Activated gamma-delta T cell treated with Interleukin-2 at 50 U/mL for 16 hours (primary cell): ENCODE measurements at regions not wholly inside any gene's neighbourhood (a gene's known extent, or its start where the extent isn't known, plus 50 kb on each side); places are given as distances from the start of the nearest gene placed in this dataset.

Source experiments
- DNase-seq: peaks from one replicate; pipeline ENCODE4 v3.0.0-alpha.2; 2020

DNA sequence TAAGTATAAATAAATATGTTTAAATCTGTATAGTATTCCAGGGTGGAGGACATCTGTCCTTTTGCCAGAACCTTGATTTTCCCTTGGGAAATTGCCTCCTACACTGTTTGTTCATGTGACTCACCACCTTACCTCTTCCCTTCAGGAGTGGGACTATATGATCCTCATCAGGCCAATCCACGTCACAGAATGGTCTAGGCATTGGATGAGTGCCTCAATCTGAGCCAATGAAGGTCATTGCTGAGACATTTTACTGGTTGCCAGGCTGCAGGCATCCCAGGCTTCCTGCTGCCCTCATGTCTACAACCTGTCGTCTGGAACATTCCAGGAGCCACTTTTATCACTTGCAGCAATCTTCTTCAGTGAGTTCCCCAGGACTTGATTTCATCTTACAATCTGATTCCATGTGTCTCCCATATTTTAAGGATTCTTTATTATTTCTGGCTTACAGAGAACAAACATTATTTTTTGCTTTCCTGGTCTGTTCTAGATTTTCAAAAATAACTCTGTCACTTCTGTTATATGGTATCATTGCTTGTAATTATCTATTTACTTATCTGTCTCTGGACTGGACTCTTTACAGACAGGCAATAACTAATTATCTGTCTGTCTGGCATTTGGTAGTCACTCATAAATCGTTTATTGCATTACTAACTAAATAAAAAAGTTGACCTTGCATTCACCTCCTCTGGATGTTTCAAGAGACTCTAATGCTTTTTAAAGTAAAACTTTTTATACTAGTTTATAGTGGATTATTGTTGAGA lies 107.3 kb upstream of the APC start:
- DNase-seq: no peak

DNA sequence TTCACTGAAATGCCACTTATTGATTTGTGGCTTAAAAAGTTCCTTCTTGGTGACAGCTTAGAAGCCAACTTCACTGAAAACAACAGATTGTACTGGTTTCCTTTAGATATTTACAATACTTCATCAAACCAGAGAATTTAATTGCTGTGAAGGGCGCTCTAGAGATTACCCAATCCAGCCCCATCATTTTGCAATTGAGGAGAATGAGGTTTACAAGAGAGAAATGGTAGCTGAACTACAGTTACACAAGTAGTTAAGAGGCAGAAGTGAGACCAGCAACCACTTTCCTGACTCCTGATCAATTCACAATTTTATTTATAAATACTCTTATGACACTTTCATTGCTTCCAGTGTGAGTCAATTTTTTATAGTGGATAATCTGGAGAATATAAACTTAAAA lies 103.5 kb upstream of the APC start:
- DNase-seq: no peak

DNA sequence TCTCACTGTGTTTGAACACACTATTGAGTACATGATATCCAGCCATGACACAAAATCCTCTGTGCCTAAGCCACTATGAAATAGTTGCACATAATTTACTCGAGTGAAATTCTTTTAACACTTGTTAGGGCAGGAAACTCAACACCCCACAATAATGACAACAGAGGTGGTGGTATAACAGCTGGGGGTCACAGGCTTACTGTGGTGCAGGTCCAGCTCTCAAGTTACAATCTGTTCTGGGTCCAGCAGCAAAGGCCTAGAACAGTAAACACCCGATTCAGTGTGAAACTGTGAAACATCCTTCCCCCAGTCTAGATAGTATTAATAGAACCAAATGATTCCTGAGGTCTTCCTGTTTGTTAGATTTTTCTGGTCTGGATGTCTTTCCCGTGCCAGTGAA lies 102.9 kb upstream of the APC start:
- DNase-seq: no peak

DNA sequence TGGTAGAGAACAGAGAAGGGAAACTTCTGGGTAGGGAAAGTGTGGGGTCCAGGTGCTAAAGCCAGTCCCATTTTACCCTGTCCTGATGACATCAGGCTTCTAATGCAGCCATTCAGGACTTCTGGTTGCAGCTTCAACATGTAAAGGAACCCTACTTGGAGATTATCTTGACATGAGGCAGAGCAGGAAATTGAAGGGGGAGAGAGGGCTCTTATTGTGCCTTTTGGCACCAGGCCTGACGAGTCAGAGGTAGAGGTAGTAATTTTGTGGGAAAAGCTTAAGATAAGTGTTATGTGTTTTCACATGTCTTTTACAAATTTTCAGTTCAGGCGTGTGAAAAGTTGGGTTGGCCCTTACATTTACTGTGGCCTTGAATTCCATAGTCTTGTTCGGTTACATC lies 102.4 kb upstream of the APC start:
- no peak for DNase-seq

DNA sequence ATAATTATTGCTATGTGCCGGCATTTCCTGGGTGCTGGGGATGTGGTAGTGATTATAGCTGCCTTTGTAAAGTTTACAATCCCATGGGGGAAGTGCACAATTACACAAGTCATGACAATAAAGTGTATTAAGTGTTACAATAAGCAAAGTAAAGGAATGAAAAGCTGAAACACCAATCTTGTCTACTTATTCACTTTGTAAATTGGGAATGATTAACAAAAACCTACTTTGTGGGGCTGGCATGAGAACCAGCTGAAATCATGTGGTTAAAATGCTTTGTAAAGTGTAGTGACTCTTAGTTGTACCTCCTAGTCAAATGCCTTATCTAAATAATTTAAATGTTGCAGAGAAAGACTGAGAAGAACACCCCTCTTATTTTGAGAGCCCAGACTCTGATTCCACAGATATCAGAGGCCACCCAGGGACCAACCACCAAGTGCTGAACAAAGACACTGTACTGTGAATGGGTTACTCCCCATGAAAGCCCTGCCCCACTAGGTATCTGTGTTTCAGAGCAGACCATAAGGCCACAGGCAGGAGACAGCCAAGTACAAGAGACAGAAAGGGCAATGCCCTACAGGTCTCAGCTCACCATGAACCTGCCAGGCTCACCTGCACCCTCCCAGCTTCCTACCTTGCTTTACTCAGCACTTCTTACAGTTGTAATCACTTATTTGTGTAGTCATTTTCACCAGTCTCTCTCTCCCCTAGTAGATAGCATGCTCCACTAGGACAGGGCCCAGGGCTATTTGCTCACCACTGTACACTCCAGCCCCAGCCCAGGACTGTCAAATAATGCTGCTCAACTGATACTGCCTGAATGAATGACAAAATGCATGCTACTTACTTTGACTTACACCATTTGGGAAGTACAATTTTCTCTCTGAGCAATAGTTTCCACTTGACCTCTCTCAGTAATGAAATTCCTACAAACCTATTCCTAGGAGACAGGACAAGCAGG lies 101.6 kb upstream of the APC start:
- DNase-seq: no peak

DNA sequence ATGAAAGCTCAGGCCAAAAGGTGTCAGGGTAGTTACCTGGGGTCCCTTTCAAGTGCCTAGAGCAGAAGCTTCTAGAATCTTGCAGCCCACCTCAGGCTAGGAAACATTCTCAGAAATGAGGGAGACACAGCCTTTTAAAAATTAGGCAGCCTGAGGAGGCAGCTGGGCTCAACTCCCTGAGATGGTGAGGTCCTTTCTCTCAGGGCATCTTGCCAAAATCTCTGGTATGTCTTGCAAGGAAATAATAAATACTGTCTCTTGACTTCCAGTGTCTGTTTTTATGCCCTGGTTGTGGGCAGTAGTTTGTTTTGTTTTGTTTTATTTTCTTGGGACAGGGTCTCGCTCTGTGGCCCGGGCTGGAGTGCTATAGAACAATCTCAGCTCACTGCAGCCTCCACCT lies 100.9 kb upstream of the APC start:
- no peak for DNase-seq

DNA sequence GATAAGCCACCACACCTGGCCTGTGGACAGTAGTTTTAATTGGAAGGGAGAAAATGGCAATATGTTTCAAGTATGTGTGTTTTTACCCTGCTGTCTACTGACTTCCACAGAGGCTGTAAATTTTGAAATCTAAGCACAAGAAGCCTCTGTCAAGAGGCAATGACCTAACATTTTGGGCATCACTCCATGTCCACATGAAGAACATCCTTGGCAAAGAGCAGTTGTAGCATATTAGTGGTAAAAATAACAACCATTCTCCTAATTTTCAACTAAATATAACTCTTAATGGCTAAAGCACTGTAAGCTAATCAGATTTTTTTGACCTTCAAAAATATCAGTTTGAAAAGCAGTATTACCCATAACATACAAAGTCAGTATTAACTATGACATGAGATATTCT lies 100.3 kb upstream of the APC start:
- no peak for DNase-seq

DNA sequence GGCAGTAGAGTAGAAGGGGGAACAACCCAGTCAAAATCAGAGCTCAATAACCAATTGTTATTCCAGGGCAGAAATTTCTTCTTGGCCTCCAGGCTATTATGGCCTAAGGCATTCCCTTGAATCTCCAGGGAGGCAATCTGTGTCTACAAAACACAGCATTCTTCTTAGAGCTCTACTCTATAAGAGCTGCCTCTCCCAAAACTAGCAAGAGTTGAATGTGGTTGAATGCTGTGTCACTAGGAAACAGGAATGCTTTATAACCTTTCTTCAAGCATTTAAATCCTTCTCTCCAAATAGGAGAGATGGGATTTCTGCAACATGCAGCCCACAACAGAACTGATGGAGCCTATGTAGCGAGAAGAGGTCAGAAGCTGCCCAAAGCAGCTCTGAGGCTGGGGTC lies 97.1 kb upstream of the APC start:
- no peak for DNase-seq

DNA sequence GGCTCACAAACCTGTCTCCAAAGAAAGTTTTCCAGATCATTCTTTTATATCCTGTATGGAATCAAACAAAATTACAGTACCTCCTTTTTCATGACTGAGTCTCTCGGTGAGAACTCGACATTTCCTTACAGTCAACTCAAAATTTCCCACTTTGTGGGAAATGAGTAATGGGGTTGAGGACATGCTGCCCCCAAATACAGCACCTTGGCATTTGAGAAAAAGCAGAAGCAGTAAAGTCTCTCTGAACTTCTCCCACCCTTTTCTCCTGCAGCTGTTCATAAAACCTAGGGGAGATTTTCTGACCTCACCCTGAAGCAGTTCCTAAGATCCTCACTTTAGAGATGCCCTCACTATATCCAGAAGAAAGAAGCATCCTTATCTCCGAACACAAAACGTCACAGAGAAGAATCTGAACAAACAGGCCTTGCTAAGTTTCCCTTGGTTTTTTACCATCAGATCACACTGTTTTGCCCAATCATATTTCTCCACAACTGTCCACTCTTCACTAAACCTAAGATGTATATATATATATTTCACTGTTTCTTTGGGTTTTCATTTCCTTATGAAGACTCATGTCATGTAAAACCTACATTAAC lies 96.1 kb upstream of the APC start:
- no peak for DNase-seq

DNA sequence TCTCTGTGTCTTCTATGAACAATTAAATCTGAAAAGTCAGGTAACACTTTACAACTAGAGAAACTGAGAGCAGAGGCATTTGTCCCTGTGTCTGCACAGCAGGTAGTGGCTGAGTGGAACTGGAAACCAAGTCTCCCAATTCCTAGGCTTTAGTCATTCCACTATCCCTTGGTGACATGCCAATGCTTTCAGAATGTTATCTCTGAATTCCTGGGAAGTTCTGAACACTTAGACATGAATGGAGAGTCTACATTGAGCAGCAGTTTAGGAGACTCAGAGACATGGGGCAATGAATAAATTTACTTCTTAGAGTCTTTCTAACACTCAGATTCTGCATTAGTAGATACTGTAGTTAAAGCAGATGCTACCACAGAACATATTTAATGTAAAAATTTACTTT lies 94.8 kb upstream of the APC start:
- DNase-seq: no peak

DNA sequence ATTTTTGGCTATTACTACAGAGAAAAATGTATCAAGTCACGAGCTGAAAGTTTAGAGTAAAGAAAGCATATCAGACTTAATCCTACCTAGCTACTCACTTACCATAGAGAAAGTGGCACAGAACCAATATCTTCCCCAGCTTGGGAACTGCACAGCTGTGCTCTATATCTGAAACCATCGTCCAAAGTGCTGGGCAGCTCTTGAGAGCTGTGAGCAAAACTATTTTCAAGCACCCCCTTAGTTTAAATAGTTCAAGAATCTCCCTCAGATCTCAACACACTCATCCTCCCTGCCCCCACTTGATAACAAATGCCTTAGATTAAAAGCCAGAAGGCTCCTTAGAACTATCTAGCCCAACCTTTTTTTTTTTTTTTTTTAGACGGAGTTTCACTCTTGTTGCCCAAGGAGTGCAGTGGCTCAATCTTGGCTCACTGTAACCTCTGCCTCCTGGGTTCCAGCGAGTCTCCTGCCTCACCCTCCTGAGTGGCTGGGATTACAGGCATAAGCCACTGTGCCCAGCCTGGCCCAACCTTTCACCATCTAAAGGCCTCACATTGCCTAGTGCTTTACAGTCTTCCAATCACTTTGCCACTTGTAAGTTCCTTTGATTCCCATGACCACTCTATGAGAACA lies 94.2 kb upstream of the APC start:
- DNase-seq: no peak

DNA sequence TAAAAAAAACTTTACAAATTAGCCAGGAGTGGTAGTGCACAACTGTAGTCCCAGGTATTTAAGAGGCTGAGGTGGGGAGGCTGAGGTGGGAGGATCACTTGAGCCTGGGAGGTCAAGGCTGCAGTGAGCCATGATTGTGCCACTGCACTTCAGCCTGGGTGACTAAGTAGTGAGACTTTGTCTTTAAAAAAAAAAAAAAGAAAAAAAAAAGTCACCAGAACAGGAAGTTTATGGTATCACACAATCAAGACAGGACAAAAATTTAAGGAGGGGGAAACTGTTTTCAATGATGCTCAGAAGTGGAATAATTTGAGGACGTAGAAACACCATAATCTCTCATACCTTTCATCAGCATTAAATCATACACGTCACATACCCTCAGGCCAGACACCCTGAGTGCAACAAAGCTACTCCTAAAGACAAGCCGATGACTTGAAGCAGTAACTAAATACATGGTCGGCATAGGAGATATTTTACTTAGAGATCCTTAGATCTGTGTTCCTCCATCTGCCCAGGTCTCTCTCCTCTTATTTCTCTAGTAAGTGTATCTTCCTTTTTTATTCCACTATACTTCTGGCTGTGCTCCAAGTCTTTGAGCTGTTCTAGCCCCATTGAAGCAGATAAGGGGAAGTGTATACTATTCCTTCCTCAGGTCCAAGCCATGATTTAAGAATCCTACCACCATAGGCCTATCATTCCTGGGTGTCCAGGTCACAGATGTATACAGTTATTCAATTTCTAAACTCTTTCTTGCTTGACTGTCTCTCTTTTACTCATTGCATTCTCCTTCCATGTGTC lies 91.3 kb upstream of the APC start:
- DNase-seq: no peak

DNA sequence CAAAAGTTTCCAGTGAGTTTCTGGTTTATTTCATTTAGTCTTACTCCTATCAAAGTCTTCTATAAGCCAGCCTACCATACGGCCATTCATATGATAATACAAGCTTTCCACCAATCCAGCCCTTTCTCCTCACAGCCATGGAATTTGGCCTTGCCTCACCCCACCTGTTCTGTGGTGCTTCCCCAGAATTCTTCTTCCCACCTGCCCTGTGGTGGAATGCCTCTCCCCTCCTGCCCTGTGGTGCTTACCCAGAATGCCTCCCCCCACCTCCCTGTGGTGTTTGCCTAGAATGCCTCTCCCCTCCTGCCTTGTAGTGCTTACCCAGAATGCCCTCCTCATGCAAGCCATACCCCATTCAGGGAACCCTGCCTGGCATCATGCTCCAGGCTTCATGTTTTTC lies 90.3 kb upstream of the APC start:
- no peak for DNase-seq

DNA sequence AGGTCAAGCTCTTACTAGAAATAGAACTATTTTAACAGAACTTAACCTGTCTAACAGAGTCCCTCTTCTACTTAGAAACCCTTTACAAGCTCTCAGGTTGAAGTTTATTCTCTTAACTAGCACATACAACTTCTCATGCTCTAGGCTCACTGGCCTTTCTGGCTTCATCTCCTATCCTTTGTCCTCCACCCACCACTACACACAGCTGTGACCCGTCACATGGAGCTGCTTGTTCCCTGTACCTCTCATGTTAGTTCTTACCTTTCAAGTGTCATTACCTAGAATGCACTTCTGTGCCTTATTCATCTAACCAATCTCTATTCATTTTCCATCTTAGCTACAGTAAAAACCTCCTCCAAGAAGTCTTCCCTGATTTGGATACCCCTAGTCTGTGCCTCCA lies 89.4 kb upstream of the APC start:
- DNase-seq: no peak

DNA sequence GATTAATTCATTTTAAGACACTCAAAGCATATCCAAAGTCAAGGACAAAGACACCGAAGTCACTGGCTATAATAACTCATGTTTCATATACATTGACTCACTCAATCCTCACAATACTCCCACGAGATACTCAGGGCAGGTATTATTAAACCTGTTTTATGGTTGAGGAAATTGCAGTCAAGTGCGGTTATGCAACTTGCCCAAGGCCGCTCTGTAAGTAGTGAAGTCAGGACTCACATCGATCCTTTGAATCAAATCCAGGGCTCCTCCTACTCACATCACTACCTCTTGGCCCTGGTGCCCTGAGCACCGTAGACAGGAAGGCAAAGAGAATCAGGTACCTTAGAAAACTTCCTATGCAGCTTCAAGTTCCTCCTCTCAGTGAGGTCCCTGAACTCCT lies 87.8 kb upstream of the APC start:
- DNase-seq: no peak

DNA sequence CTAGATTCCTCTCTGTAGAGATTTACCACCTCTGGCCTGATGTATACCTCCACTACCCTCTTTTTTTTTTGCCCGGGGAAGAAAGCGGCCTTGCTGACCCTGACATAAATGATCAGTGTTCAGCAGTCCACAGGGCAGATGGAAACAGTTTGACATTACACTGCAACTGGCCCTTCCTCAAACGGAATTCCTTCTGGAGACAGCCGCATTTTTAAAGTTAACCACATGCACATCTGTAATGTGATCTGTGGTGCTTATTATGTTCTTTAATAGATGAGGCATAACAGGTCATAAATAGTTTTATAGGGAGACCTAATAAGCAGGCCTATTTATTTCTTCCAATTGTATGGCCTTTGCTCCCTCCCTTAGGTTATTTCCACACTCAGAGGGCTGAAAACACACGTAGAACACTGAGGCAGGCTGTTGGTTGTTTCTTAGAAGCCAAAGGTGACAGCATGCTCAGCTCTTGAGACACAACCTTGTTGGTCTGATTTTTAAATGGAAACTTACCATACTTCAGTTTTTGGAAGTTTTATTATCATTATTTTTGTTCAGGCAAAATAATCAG lies 84.0 kb upstream of the APC start:
- no peak for DNase-seq

DNA sequence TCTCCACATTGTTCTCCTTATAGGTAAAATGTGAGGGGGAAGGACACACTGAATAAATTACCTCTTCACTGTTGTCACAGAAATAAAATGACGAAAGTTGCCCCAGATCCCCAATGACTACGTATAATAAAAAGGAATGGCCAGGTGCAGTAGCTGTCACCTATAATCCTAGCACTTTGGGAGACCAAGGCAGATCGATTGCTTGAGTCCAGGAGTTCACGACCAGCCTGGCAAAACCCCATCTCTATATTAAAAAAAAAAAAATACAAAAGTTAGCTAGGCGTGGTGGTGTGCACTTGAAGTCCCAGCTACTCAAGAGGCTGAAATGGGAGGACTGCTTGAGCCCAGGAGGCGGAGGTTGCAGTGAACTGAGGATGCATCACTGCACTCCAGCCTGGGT lies 82.2 kb upstream of the APC start:
- DNase-seq: no peak

DNA sequence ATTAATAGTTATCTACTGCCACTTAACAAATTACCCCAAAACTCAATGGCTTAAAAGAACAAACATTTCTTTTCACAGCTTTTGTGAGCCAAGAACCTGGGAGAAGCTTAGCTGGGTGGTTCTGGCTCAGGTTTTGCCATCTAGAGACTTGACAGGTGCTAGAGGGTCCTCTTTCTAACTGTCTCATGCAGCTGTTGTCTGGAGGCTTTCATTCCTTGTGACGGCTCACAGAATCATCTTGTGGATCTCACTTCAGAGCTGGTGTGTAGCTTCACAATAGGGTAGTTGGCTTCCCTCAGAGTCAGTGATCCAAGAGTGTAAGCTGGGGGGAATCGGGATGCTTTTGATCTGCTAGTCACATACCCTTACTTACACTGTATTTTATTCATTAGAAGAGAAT lies 81.2 kb upstream of the APC start:
- DNase-seq: no peak

DNA sequence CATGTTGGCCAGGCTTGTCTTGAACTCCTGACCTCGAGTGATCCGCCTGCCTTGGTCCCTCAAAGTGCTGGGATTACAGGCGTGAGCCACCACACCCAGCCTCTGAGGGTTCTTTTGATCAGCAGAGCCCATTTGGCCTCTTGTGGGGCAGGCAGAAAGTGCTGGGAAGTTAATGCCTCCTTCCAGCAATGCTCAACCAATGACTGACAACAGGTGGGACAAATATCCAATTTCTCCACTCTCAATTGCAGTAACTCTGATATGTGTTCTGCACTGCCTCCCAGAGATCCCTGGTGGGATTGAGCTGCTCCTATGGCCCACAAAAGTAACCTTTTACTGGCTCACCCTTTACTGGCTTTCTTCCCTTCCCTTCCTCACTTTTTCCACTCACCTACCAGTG lies 79.9 kb upstream of the APC start:
- no peak for DNase-seq

DNA sequence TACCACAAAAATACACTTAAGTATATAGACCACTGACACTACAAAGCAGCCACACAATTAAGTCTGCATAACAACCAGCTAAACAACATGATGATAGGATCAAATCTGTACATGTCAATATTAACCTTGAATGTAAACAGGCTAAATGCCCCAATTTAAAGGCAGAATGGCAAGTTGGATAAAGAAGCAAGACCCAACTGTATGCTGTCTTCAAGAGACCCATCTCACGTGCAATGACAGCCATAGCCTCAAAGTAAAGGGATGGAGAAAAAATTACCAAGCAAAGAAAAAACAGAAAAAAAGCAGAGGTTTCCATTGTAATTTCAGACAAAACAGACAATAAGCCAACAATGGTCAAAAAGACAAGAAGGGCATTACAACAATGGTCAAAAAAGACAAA lies 77.3 kb upstream of the APC start:
- DNase-seq: no peak

DNA sequence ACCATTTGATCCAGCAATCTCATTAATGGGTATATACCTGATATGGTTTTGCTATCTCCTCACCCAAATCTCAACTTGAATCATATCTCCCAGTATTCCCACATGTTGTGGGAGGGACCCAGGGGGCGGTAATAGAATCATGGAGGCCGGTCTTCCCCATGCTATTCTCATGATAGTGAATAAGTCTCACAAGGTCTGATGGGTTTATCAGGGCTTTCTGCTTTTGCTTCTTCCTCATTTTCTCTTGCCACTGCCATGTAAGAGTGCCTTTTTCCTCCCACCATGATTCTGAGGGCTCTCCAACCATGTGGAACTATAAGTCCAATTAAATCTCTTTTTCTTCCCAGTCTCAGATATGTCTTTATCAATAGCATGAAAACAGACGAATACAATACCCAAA lies 74.5 kb upstream of the APC start:
- DNase-seq: no peak

DNA sequence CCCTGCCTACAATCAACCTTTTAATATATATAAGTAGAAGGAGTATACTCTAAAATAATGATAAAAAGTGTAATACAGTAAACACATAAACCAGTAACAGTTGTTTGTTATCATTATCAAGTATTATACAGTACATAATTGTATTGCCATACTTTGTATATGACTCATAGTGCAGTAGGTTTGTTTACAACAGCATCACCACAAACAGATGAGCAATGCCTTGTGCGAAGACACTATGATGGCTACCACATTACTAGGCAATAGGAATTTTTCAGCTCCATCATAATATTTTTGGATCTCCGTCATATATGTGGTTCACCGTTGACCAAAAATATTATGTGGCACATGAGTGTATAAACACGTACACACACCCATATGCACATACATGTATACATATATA lies 69.7 kb upstream of the APC start:
- DNase-seq: no peak
